Kidney epithelial cell (primary cell): ENCODE measurements at regions not wholly inside any gene's neighbourhood (a gene's known extent, or its start where the extent isn't known, plus 50 kb on each side); places are given as distances from the start of the nearest gene placed in this dataset.
"Not testable (repeated sequence)": the region's sequence is repeated elsewhere in the genome, so short reads cannot be mapped to it uniquely, and the experiment has no call there.

Source experiments
- DNase-seq: peaks from one replicate; pipeline ENCODE4 v3.0.0-alpha.2; 2010; ENCODE audit warnings: low read depth
- H3K27me3 ChIP-seq: 2 replicates; pipeline ENCODE4 v1.6.0; 2011; ENCODE audit warnings: low read length; ENCODE audit not compliant: control insufficient read depth, insufficient read depth
- H3K36me3 ChIP-seq: 2 replicates; pipeline ENCODE4 v1.5.1; 2011; ENCODE audit warnings: low read length; ENCODE audit not compliant: control insufficient read depth, insufficient read depth
- H3K4me3 ChIP-seq: 2 replicates; pipeline ENCODE4 v1.5.1; 2011; ENCODE audit warnings: low read depth, mild to moderate bottlenecking, control low read depth, low read length
- TF ChIP-seq, protein P1 (sequence below): IDR thresholded peaks from 2 replicates; pipeline ENCODE4 v1.5.1; 2011; ENCODE audit warnings: mild to moderate bottlenecking, moderate library complexity, low read length, control low read depth, inconsistent platforms; ENCODE audit not compliant: insufficient read depth, poor library complexity, severe bottlenecking

DNA sequence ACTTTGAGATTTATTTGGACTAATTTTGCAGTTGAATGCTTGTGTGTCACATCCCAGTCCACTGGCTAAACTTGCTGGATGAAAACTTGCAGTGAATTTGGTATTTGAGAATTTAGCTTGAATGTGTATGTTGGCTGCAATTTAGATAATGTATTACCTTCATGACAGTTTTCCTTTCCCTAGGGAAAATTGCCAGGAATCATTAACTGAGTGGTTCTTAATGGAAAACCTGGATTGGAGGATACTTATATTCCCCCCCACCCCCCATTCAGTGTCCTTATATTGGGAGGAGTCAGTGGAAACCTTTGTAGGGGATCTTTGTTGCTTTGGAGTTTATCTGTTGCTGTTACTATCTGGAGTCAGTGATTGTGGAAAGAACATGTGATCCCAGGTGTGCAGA is 67.6 kb downstream of the KPNA2 start:
- Histone ChIP-seq H3K4me3 (no peak overlapping the region), H3K27me3 (no peaks in the 10 kb centered on the region), H3K36me3 (no peaks in the 10 kb centered on the region)
- no peak for DNase-seq
- TF ChIP-seq, protein P1, sequence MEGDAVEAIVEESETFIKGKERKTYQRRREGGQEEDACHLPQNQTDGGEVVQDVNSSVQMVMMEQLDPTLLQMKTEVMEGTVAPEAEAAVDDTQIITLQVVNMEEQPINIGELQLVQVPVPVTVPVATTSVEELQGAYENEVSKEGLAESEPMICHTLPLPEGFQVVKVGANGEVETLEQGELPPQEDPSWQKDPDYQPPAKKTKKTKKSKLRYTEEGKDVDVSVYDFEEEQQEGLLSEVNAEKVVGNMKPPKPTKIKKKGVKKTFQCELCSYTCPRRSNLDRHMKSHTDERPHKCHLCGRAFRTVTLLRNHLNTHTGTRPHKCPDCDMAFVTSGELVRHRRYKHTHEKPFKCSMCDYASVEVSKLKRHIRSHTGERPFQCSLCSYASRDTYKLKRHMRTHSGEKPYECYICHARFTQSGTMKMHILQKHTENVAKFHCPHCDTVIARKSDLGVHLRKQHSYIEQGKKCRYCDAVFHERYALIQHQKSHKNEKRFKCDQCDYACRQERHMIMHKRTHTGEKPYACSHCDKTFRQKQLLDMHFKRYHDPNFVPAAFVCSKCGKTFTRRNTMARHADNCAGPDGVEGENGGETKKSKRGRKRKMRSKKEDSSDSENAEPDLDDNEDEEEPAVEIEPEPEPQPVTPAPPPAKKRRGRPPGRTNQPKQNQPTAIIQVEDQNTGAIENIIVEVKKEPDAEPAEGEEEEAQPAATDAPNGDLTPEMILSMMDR = no peak

DNA sequence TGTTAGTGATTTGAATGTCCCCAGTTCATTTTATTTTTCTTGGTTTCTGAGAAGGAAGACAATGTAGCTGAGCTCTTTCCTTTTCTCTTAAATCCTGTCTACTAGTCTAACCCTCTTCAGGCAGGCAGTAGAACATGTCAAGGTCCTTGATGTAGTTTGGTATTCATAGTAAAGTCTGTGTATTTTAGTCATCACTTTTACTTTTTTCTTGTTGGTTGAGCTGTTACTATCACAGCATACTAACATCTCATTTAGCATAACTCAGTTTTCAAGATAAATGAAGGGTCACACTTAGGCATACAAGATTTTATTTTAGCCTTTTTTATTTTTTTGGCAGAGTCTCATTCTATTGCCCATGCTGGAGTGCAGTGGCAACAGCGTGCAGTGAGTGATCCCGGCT is 70.5 kb downstream of the KPNA2 start:
- no peaks in the 10 kb centered on the region for H3K36me3 ChIP-seq
- H3K4me3 ChIP-seq = no peak overlapping the region
- DNase-seq = no peak
- no peaks in the 10 kb centered on the region for H3K27me3 ChIP-seq
- TF ChIP-seq, protein P1 = no peak

DNA sequence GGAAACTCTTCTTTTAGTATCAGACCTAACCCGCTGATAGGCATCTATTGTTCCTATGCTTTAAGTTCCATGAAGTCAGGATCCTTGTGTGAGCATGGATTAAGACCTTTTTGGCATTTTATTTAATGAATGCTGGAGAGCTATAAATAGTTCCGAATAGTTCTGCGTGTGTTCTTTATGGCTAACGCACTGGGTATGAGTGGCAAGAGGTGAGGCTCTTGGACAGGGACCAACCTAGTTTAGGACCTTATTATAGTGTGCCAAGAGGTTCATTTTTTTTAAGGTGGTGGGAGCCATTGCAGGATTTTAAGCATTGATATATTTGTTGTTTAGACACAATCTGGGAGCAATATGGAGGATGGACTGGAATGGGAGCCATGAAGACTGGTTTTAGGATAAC is 71.8 kb downstream of the KPNA2 start:
- DNase-seq = no peak
- TF ChIP-seq, protein P1 = no peak
- no peaks in the 10 kb centered on the region for H3K27me3 ChIP-seq
- no peaks in the 10 kb centered on the region for H3K36me3 ChIP-seq
- no peak overlapping the region for H3K4me3 ChIP-seq

DNA sequence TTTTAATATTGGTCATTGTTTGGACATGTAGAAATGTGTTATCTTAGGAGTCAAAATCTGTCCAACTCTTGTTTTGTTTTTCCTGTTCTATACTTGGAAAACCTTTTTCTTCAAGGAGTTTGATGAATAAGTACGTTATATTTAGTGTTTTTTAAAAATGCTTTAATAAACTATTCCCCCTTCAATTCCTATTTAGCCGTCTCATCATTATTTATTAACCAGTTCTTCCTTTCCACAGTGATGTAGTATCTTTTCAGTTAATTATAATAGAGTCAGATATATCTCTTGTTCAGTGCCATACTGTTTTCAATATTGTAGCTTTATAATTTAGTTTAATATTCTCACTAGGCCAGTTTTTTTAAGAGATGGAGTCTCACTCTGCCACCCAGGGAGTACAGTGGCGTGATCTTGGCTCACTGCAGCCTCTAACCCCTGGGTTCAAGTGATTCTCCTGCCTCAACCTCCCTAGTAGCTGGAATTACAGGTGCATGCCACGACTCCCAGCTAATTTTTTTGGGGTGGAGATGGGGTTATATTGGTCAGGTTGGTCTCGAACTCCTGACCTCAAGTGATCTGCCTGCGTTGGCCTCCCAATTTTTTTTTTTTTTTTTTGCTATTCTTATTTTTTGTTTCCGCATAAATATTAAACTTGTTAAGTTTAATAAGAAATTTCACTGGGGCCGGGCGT is 72.9 kb downstream of the KPNA2 start:
- no peak for DNase-seq
- Histone ChIP-seq H3K36me3 (no peaks in the 10 kb centered on the region), H3K27me3 (no peaks in the 10 kb centered on the region), H3K4me3 (no peak overlapping the region)
- TF ChIP-seq, protein P1 = no peak

DNA sequence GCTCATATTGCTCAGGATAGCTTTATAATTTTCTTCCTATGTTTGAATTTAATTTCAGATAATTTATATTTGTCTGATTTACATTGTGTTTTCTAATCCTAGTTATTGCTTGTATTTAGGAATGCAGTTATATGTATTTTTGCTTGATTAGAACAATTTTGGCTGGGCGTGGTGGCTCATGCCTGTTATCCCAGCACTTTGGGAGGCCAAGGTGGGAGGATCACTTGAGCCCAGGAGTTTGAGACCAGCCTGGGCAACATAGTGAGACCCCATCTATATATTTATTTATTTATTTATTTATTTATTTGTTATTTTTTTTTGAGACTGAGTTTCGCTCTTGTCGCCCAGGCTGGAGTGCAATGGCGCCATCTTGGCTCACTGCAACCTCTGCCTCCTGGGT is 73.9 kb downstream of the KPNA2 start:
- H3K36me3 ChIP-seq, DNase-seq, H3K4me3 ChIP-seq, H3K27me3 ChIP-seq: not testable (repeated sequence)

DNA sequence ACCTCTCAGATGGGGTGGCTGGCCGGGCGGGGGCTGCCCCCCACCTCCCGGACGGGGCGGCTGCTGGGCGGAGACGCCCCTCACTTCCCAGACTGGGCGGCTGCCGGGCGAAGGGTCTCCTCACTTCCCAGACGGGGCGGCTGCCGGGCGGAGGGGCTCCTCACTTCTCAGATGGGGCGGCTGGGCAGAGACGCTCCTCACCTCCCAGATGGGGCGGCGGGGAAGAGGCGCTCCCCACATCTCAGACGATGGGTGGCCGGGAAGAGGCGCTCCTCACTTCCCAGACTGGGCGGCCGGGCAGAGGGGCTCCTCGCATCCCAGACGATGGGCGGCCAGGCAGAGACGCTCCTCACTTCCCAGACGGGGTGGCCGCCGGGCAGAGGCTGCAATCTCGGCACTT is 80.7 kb downstream of the KPNA2 start:
- H3K36me3 ChIP-seq, DNase-seq, H3K4me3 ChIP-seq, H3K27me3 ChIP-seq: not testable (repeated sequence)

DNA sequence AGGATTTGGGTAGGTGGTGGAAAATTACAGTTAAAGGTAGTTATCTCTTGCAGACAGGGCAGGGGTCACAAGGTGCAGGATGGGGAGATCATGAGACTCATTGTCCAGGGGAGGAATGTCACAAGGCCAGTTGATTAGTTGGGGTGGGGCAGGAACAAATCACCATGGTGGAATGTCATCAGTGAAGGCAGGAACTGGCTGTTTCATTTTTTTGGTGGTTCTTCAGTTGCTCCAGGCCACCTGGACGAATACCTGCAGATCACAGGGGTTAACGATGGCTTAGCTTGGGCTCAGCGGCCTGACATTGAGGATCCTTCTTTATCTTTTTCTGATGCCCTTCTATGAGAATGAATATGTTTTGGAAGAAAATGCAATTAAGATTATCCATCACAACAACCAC is 87.1 kb downstream of the KPNA2 start:
- Histone ChIP-seq H3K4me3 (no peak overlapping the region), H3K36me3 (no peaks in the 10 kb centered on the region), H3K27me3 (no peaks in the 10 kb centered on the region)
- TF ChIP-seq, protein P1 = no peak
- no peak for DNase-seq
